Fibroblast of skin of scalp (primary cell): ENCODE measurements at regions not wholly inside any gene's neighbourhood (a gene's known extent, or its start where the extent isn't known, plus 50 kb on each side); places are given as distances from the start of the nearest gene placed in this dataset.
A peak's percentile ranks its signal among the peaks of the same experiment; 100 is the strongest.
"Not testable (repeated sequence)": the region's sequence is repeated elsewhere in the genome, so short reads cannot be mapped to it uniquely, and the experiment has no call there.

Experiments
- DNase-seq: peaks from one replicate; pipeline ENCODE4 v3.0.0-alpha.2; 2013

DNA sequence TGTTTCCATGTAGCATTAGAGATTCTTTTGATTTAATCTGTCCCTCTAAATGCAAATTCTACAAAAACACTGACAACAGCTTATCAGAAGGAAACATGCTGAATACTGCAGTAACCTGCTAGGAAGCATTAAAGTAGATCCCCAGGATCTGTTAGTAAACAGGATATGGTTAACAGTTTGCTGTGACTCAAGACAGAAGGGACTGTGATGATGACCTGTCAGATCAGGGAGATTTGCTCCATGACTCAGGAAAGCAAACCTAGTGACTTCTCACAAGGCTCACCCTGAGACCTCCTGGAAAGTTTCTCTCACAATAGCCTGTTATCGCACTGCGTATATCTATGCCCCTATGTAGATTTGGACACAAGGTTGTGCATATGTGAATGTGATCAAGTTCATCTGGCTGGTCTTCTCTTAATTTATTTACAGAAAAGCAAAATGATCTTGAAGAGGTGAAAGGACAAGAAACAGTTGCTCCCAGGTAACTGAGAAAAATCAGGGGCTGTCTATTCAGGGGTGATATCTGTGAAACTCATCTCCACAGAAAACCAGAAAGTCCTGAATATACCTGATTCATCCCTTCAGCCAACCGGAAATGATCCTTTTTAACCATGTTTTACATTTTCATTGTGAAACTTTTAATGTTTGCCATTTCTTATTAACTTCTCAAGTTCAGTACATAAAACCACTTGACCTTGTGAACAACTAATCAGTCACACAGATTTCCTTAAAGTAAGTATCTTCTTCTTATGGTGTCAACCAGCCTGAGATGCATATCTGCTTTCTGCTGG is 333.1 kb upstream of the COX7C start:
- not testable (repeated sequence) for DNase-seq

- DNase-seq: not testable (repeated sequence)
Measured at GRCh38 chr5:86287437-86287836, 330.3 kb upstream of the COX7C start.

DNA sequence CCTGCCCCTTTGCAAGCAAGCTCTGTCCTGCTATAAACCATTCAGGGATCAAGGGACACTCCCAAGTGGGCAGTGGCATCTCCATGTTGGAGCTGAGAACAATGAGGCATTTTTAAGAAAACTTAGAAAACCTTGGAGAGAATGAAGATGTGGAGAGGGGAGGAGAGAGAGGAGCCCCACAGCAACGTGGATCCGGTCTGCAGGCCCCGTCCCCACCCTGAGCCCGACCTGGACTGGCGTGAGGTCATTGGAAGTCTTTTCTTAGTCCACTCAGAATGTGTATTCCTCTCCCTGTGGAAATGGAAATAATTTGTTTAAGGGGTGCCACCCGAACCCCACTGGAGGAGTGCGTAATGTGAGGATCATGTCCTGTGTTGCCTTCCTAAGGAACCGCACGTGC is 328.0 kb upstream of the COX7C start:
- DNase-seq: not testable (repeated sequence)

DNA sequence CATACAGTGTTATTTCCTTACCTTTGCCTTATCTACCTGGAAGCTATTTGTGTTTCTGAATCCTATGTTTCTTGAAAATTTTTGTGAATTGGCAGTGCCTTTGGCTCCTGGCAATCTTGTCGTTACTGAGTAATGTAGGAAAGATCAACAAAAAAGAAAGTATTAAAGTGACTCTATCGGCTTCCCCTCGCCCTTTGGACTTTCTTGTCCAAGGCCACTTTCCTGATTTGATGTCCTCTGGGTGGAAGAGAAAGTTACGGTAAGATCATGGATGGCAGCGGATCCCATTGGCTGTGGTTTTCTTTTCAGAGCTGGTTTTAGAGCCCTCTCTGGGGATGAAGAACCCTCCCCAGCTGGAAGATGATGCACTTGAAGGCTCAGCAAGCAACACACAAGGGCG is 324.9 kb upstream of the COX7C start:
- DNase-seq: not testable (repeated sequence)

- DNase-seq: not testable (repeated sequence)
Measured at GRCh38 chr5:86302643-86303042, 315.1 kb upstream of the COX7C start.

GRCh38 chr5:86305050-86305449 is 312.7 kb upstream of the COX7C start:
- peak; percentile 4 for DNase-seq

DNA sequence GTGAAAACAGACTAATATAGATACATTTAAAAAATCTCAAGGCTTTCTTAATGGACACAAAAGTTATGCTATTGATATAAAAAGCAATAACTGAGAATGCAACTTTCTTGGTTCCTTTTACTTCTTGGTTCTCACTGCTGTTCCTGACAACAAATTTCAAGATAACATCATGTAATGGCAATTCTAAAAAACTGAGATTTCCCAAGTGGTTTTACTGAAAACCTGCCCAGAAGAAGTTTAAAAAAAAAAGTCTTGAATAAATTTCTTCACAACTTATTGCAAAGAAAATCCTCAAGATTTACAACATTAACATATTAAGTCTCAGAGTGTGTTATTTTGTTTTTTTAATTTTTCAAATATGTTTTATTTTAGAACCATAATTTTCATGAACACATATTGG is 302.8 kb upstream of the COX7C start:
- DNase-seq: no peak

- DNase-seq: no peak
Measured at GRCh38 chr5:86320266-86320665, 297.5 kb upstream of the COX7C start.

- no peak for DNase-seq
Measured at GRCh38 chr5:86329318-86329717, 288.4 kb upstream of the COX7C start.

DNA sequence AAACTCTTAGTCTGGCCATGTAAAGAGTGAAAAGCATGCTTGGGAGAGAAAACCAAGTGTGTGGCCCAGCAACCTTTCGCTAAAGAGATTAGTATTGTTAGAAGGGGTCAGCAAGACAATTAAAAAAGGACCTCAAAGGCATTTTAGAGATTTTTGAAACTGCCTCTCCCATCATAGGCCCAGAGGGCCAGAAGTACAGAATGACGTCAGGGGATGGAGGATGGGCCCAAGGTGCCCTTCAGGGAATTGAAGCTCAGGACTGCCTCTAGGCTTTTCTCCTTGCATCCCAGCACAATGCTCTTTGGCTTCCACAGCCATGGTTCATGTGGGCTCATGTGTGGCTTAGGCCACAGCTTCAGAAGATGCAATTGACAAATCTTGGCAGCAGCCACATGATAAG is 287.0 kb upstream of the COX7C start:
- DNase-seq: no peak

DNA sequence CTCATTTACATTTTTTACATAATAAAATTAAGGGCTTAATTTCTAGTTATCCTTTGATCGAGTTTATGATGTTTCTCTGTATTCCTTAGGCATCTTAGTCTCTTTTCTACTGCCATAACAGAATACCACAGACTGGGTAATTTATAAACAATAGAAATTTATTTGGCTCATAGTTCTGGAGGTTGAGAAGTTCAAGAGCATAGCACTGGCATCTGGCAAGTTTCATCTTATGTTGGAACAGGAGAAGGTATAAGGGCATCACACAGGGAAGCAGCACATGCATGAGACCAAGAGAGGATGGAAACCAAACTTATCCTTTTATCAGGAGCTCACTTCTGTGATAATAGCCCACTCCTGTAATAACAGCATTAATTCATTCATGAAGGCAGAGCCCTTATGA is 284.9 kb upstream of the COX7C start:
- no peak for DNase-seq

GRCh38 chr5:86337667-86338460 is 279.9 kb upstream of the COX7C start:
- DNase-seq: no peak

- DNase-seq: no peak
Measured at GRCh38 chr5:86354664-86355063, 263.1 kb upstream of the COX7C start.

DNA sequence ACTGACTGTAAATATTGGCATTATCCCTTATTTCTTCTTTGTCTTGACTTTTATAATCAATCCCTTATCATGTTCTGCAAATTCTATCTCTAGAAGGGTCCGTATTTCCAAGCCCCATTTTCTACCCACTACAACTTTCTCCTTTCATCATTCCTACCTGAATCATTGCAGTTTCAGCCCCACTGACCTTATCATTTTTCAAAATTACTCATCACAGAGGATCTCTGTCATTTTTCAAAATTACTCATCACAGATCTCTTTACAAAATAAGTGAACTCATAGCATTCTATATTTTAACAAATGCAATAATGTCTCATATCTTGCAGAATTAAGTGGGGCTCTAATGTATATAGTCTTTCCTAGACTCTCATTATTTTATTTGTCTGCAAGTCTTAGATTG is 256.9 kb upstream of the COX7C start:
- no peak for DNase-seq

DNA sequence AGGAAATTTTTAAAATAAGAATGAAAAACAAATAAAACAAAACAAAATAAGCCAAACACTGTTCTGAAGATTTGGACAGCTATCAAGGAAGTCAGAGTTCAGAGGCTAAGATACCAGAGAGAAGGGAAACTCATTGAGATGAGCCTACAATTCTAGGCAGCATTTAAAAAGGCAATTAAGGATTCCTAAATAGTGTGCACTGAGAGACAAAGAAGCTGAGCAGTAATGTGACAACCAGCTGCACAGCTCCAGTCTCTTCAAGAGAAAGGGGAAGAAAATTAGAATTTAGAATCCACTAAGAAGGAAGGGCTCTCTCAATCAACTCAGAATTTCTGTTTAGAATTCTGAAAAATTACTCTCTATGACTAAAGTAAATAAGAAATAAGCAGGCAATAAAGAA is 246.7 kb upstream of the COX7C start:
- DNase-seq: no peak

- DNase-seq: no peak
Measured at GRCh38 chr5:86374611-86375010, 243.1 kb upstream of the COX7C start.

DNA sequence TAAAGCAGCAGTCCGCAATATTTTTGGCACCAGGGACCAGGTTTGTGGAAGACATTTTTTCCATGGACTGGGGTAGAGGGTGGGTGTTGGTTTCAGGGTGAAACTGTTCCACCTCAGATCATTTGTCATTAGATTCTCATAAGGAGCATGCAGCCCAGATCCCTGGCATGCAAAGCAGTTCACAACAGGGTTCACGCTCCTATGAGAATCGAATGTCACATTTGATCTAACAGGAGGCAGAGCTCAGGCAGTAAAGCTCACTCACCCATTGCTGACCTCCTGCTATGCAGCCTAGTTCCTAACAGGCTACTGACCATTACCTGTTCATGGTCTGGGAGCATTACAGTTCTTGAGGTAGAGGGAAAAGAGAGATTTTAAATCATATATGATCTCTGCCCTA is 241.5 kb upstream of the COX7C start:
- DNase-seq: no peak

DNA sequence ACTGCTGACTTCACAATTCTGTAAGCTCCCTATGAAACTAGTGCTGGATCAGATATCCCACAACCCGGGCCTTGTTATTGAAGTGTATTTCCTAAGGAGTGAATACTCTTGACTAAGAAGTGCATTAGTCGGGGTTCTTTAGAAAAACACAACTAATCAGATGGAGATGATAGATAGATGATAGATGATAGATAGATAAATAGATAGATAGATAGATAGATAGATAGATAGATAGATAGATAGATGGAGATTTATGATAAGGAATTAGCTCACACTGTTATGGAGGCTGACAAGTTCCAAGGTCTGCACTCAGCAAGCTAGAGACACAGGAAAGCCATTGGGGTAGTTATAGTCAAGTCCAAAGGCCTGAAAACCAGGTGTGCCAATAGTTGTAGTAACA is 214.6 kb upstream of the COX7C start:
- DNase-seq: no peak

- DNase-seq: no peak
Measured at GRCh38 chr5:86404256-86404655, 213.5 kb upstream of the COX7C start.

DNA sequence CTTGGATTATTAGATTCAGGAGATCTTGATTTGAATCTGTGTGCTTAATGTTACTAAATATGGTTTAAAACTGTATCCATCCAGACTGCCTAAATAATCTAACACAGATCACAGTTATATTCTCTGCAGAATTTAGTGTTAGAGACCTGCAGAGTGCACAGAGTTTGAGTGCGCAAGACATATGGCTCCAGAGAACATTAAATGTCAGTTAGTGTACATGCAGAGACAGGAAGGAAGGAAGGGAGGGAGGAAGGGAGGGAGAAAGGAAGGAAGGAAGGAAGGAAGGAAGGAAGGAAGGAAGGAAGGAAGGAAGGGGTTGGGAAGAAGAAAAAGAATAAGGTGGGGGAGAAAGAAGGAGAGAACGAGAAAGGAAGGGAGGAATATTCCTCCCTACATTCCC is 210.0 kb upstream of the COX7C start:
- no peak for DNase-seq

GRCh38 chr5:86411596-86411995 is 206.1 kb upstream of the COX7C start:
- no peak for DNase-seq

GRCh38 chr5:86427158-86427557 is 190.6 kb upstream of the COX7C start:
- no peak for DNase-seq

DNA sequence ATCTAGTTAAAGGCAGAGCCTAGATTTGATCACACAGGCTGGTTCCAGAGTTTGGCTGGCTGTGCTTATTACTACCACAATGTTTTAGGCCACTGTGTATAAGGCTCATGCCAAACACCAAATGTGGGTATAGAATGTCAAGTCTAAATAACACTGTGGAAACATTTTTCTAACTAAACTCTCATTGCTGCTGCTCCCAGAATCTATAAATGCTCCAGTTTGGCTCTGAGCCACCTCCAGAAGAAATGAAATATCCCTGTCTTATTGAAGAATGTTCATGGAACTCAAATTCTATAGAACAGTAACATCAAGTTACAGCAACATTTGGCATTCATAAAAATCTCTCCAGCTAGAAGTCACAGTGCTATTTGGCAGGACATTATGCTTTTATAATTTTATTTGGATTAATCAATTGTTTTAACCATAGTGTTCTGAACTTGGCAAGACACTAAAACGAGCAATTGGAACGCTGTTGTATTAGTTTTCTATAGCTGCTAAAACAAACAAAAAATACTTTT is 178.1 kb upstream of the COX7C start:
- DNase-seq: no peak
